Breast epithelium (tissue), 4 donors: ENCODE measurements at regions not wholly inside any gene's neighbourhood (a gene's known extent, or its start where the extent isn't known, plus 50 kb on each side); places are given as distances from the start of the nearest gene placed in this dataset.

Source experiments
- DNase-seq, 2 donors: peaks; one replicate each; pipeline ENCODE4 v3.0.0-alpha.2; 2019; ENCODE audit warnings: low spot score in 2 of 2
- H3K27ac ChIP-seq, 2 donors: fragments of 200-600 bp; sonication (generic) in 1 of 2; one replicate each; pipeline ENCODE4 v1.5.1; 2016 to 2019; ENCODE audit warnings: mild to moderate bottlenecking in 1 of 2
- H3K27me3 ChIP-seq, 2 donors: fragments of 200-600 bp; sonication (generic) in 1 of 2; one replicate each; pipeline versions ENCODE4 v1.5.1 to v1.6.0; 2017 to 2019; ENCODE audit warnings: control low read depth in 1 of 2, mild to moderate bottlenecking in 1 of 2
- H3K36me3 ChIP-seq: fragments of 200-600 bp; one replicate; pipeline ENCODE4 v1.5.1; 2019
- H3K4me1 ChIP-seq, 2 donors: fragments of 200-600 bp; sonication (generic); one replicate each; pipeline ENCODE4 v1.5.1; 2016 to 2019; ENCODE audit warnings: control low read depth in 1 of 2
- H3K4me3 ChIP-seq, 3 donors: fragments of 200-600 bp; sonication (generic); 1 replicate in 2 of 3; 2 replicates in 1 of 3; pipeline ENCODE4 v1.5.1; 2016 to 2019; ENCODE audit warnings: mild to moderate bottlenecking in 3 of 3, moderate library complexity in 2 of 3
- H3K9me3 ChIP-seq, 2 donors: fragments of 200-600 bp; sonication (generic) in 1 of 2; one replicate each; pipeline ENCODE4 v1.5.1; 2016 to 2019; ENCODE audit warnings: control low read depth in 1 of 2
- POLR2A ChIP-seq: fragments of 450-650 bp; IDR thresholded peaks from one replicate; pipeline ENCODE4 v1.6.1; 2016; ENCODE audit warnings: antibody characterized with exemption, mild to moderate bottlenecking, moderate library complexity
- POLR2AphosphoS5 ChIP-seq, 3 donors: sonication (generic); formaldehyde crosslinking; IDR thresholded peaks; one replicate each; pipeline ENCODE4 v1.6.1; 2017; ENCODE audit warnings: antibody characterized with exemption in 3 of 3
- intact Hi-C: fragments of 100-400 bp; cut with DNase I; formaldehyde crosslinking; loops from one replicate; pipeline ENCODE4 v1.15.1; 2023; ENCODE audit warnings: low total_unique reads
- TF ChIP-seq, protein P1 (sequence below), 3 donors: fragments of 450-650 bp; IDR thresholded peaks; one replicate each; pipeline ENCODE4 v1.5.1; 2016 to 2017; ENCODE audit warnings: antibody characterized with exemption in 3 of 3, mild to moderate bottlenecking in 3 of 3, moderate library complexity in 3 of 3

DNA sequence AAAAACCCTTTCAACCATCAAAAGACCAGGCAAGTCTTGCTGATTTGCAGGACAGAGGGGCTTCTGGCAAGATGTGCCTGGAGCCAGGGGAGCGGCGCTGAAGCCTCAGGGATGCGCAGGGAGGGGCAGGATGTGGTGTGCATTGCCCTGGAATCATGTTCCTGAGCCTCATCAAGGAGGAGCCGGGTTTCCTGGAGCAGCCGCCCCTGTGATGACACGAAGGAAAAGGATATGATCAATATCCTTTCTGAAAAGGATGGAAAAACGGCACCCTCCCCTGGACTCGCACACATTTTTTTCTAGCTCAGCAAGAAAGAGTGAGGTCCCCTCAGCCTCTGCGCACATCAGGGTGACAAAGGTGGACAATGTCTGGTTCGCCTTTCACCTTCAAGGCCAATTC lies 173.1 kb upstream of the SSTR4 start:
- Histone ChIP-seq H3K9me3 (no peaks in the 10 kb centered on the region), H3K27me3 (no peaks in the 10 kb centered on the region), H3K4me3 (no peak overlapping the region), H3K4me1 (no peaks in the 10 kb centered on the region), H3K27ac (peak overlapping the region in 1 of 2 donors; percentile 20), H3K36me3 (no peaks in the 10 kb centered on the region)
- DNase-seq = no peak
- TF ChIP-seq POLR2AphosphoS5 (IDR thresholded peaks at IDR 0.05) = no peak
- TF ChIP-seq, protein P1, sequence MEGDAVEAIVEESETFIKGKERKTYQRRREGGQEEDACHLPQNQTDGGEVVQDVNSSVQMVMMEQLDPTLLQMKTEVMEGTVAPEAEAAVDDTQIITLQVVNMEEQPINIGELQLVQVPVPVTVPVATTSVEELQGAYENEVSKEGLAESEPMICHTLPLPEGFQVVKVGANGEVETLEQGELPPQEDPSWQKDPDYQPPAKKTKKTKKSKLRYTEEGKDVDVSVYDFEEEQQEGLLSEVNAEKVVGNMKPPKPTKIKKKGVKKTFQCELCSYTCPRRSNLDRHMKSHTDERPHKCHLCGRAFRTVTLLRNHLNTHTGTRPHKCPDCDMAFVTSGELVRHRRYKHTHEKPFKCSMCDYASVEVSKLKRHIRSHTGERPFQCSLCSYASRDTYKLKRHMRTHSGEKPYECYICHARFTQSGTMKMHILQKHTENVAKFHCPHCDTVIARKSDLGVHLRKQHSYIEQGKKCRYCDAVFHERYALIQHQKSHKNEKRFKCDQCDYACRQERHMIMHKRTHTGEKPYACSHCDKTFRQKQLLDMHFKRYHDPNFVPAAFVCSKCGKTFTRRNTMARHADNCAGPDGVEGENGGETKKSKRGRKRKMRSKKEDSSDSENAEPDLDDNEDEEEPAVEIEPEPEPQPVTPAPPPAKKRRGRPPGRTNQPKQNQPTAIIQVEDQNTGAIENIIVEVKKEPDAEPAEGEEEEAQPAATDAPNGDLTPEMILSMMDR (IDR thresholded peaks at IDR 0.05) = no peak
- TF ChIP-seq POLR2A = no peak
- intact Hi-C loops = no loop called here

DNA sequence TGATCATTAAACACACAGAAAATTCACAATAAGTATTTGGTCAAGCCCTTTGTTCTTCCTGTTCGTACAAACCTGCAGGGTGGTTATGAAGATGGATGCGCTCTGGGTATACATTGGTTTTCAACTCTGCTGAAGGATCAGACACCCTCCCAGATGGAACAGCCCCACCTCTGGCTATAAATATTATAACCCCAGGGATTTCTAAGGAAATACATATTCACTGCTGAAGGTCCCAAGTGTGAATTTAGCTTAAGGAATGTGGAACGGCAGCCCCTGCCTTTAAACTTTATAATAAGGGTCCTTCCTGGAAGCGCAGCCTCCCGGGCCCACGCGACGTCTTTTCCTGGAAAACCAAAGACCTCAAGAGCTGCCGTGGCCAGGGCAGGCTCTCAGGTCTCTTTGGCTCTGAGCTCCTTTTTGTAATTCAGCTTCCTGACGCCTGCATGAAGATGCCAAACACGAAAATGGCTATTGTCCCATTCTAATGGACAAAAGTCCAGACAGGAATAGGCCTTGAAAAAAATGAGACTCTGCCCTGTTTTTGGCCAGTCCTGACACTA lies 172.4 kb upstream of the SSTR4 start:
- no peaks in the 10 kb centered on the region for H3K36me3 ChIP-seq
- H3K27ac ChIP-seq = peak overlapping the region in 1 of 2 donors; percentile 20
- no peaks in the 10 kb centered on the region for H3K4me1 ChIP-seq
- TF ChIP-seq, protein P1 (IDR thresholded peaks at IDR 0.05) = no peak
- TF ChIP-seq POLR2AphosphoS5 (IDR thresholded peaks at IDR 0.05) = no peak
- TF ChIP-seq POLR2A = no peak
- no peaks in the 10 kb centered on the region for H3K27me3 ChIP-seq
- intact Hi-C loops = no loop called here
- no peaks in the 10 kb centered on the region for H3K9me3 ChIP-seq
- DNase-seq = no peak
- H3K4me3 ChIP-seq = no peak overlapping the region

DNA sequence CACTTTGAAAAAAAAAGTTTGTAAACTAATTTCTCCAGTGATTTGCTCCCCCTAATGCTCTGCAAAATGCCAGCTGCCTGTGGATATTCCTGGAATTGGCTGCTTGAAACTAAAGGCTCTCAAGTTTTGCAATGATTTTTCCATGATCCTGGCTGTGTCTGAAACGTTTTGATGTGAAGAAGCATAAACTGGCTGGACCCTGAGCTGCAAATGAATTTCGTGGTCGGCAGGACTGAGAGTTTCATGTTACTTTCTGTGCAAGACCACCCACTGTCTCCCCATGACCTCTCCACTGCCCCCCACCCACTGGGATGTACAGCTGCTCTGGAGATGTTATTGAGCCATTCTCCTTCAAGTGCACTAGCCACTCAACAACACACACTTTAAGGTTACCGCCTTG lies 171.3 kb upstream of the SSTR4 start:
- TF ChIP-seq POLR2AphosphoS5 (IDR thresholded peaks at IDR 0.05) (no peak), POLR2A (no peak)
- TF ChIP-seq, protein P1 (IDR thresholded peaks at IDR 0.05) = no peak
- Histone ChIP-seq H3K4me1 (no peaks in the 10 kb centered on the region), H3K27ac (no peak overlapping the region), H3K36me3 (no peaks in the 10 kb centered on the region), H3K27me3 (no peaks in the 10 kb centered on the region), H3K4me3 (no peak overlapping the region), H3K9me3 (no peaks in the 10 kb centered on the region)
- DNase-seq = no peak
- intact Hi-C loops = no loop called here

DNA sequence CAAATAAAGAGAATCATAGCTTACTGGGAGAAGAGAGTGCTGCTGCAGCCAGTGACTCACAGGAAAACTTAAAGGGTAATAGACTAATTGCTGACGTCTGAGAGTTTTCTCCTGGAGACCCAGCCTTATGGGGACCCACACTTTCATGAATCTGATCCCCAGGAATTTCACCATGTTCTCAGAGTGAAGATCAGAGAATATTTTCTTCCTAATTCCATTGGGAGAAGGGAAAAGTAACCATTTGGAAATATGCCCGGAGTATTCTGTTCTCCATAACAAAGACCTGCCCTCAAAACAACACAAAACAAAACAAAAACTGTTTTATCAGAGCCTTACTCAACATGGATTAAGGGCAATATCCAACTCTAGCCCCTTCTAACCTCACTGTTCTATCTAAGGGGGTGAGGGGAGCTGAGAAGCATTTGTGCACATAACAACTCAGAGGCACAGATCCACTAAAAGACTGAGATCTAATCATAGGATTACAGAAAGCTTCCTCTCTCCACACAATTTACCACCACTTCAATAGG lies 168.2 kb upstream of the SSTR4 start:
- H3K27ac ChIP-seq = no peak overlapping the region
- no peaks in the 10 kb centered on the region for H3K36me3 ChIP-seq
- H3K4me1 ChIP-seq = no peaks in the 10 kb centered on the region
- no peak for TF ChIP-seq POLR2AphosphoS5 (IDR thresholded peaks at IDR 0.05)
- no peak for TF ChIP-seq POLR2A
- TF ChIP-seq, protein P1 (IDR thresholded peaks at IDR 0.05) = no peak
- peaks cover 0 to 3% of the 10 kb centered on the region in 2 donors for H3K9me3 ChIP-seq
- intact Hi-C loops = no loop called here
- no peak overlapping the region for H3K4me3 ChIP-seq
- H3K27me3 ChIP-seq = no peaks in the 10 kb centered on the region
- DNase-seq = no peak

DNA sequence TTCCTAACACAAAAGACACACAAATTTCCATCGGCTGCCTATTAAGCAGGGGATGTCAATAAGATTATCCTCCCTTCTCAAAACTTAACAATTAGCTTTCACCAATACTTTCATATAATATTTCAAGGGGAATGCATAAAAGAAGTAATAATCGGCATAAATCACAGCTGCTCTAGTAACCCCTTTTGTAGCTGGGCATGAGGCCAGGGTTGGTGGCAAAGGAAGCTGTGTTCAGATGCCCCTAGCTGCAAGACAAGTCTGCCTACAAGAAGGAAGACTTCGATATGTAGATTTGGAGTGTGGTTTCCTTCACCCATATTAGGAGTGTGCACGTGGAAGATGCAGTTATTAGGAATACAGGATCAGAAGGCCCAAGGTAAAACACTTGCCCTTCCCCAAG lies 156.9 kb upstream of the SSTR4 start:
- Histone ChIP-seq H3K27me3 (no peaks in the 10 kb centered on the region), H3K4me1 (no peaks in the 10 kb centered on the region), H3K9me3 (no peaks in the 10 kb centered on the region), H3K36me3 (no peaks in the 10 kb centered on the region), H3K4me3 (no peak overlapping the region), H3K27ac (no peak overlapping the region)
- DNase-seq = no peak
- TF ChIP-seq, protein P1 (IDR thresholded peaks at IDR 0.05) = no peak
- TF ChIP-seq POLR2A = no peak
- TF ChIP-seq POLR2AphosphoS5 (IDR thresholded peaks at IDR 0.05) = no peak
- intact Hi-C loops = no loop called here
